H9 (cell line): ENCODE measurements at regions not wholly inside any gene's neighbourhood (a gene's known extent, or its start where the extent isn't known, plus 50 kb on each side); places are given as distances from the start of the nearest gene placed in this dataset.

Experiments
- DNase-seq: peaks from one replicate; pipeline ENCODE4 v3.0.0-alpha.2; 2017
- H2AFZ ChIP-seq: one replicate; pipeline ENCODE4 v1.6.1; 2013; ENCODE audit warnings: mild to moderate bottlenecking, low read length, control low read depth, moderate library complexity
- H2AK5ac ChIP-seq: 2 replicates; pipeline ENCODE4 v1.6.1; 2013; ENCODE audit warnings: low read length, control low read depth, mixed read lengths; ENCODE audit not compliant: insufficient read length
- H2BK120ac ChIP-seq: one replicate; pipeline ENCODE4 v1.6.1; 2013; ENCODE audit warnings: low read depth, mild to moderate bottlenecking, low read length, control low read depth, inconsistent platforms; ENCODE audit not compliant: poor library complexity, severe bottlenecking
- H2BK12ac ChIP-seq: 2 replicates; pipeline ENCODE4 v1.6.1; 2013; ENCODE audit warnings: low read length, control low read depth, mixed read lengths, low read depth; ENCODE audit not compliant: insufficient read length
- H2BK15ac ChIP-seq: 2 replicates; pipeline ENCODE4 v1.6.1; 2013; ENCODE audit warnings: low read depth, low read length, control low read depth
- H2BK20ac ChIP-seq: one replicate; pipeline ENCODE4 v1.6.1; 2013; ENCODE audit warnings: low read depth, mild to moderate bottlenecking, low read length, control low read depth, inconsistent platforms; ENCODE audit not compliant: poor library complexity, severe bottlenecking
- H2BK5ac ChIP-seq: 2 replicates; pipeline ENCODE4 v1.6.1; 2013; ENCODE audit warnings: low read length, control low read depth, mixed read lengths; ENCODE audit not compliant: insufficient read length
- H3K14ac ChIP-seq: 2 replicates; pipeline ENCODE4 v1.6.1; 2013; ENCODE audit warnings: low read length, control low read depth; ENCODE audit not compliant: insufficient read depth
- H3K18ac ChIP-seq: 2 replicates; pipeline ENCODE4 v1.6.1; 2013; ENCODE audit warnings: low read depth, mild to moderate bottlenecking, mixed read lengths, low read length, control low read depth; ENCODE audit not compliant: insufficient read length
- H3K23ac ChIP-seq: 2 replicates; pipeline ENCODE4 v1.6.1; 2013; ENCODE audit warnings: low read length, control low read depth, mixed read lengths, low read depth; ENCODE audit not compliant: insufficient read length
- H3K23me2 ChIP-seq: 2 replicates; pipeline ENCODE4 v1.6.1; 2013; ENCODE audit warnings: low read depth, mild to moderate bottlenecking, mixed read lengths, low read length, control low read depth; ENCODE audit not compliant: insufficient read length, poor library complexity, severe bottlenecking
- H3K27ac ChIP-seq: 2 replicates; pipeline ENCODE4 v1.5.1; 2013; ENCODE audit warnings: low read length, control low read depth, mixed read lengths, low read depth; ENCODE audit not compliant: insufficient read length
- H3K27me3 ChIP-seq: 2 replicates; pipeline ENCODE4 v1.6.1; 2013; ENCODE audit warnings: low read length, control low read depth, inconsistent platforms; ENCODE audit not compliant: insufficient read depth
- H3K4ac ChIP-seq: 2 replicates; pipeline ENCODE4 v1.6.1; 2013; ENCODE audit warnings: low read depth, mild to moderate bottlenecking, control low read depth, inconsistent platforms, low read length, moderate library complexity
- H3K4me1 ChIP-seq: 2 replicates; pipeline ENCODE4 v1.6.1; 2013; ENCODE audit warnings: low read length, control low read depth, inconsistent platforms; ENCODE audit not compliant: insufficient read depth
- H3K4me2 ChIP-seq: 2 replicates; pipeline ENCODE4 v1.6.1; 2013; ENCODE audit warnings: low read length, control low read depth, mixed read lengths; ENCODE audit not compliant: insufficient read length, insufficient read depth
- H3K56ac ChIP-seq: 2 replicates; pipeline ENCODE4 v1.6.1; 2013; ENCODE audit warnings: low read depth, mild to moderate bottlenecking, mixed read lengths, low read length, control low read depth; ENCODE audit not compliant: insufficient read length
- H3K79me1 ChIP-seq: 2 replicates; pipeline ENCODE4 v1.6.1; 2013; ENCODE audit warnings: low read depth, mild to moderate bottlenecking, moderate library complexity, low read length, control low read depth, inconsistent platforms; ENCODE audit not compliant: insufficient read depth, poor library complexity, severe bottlenecking
- H3K79me2 ChIP-seq: 2 replicates; pipeline ENCODE4 v1.6.1; 2013; ENCODE audit warnings: low read length, control low read depth, inconsistent platforms; ENCODE audit not compliant: insufficient read depth
- H3K9ac ChIP-seq: 2 replicates; pipeline ENCODE4 v1.6.1; 2013; ENCODE audit warnings: low read length, control low read depth, mixed read lengths; ENCODE audit not compliant: insufficient read length; ENCODE audit errors: extremely low read depth
- H3K9me3 ChIP-seq: one replicate; pipeline ENCODE4 v1.6.1; 2013; ENCODE audit warnings: low read depth, low read length, inconsistent platforms; ENCODE audit not compliant: control insufficient read depth
- H3T11ph ChIP-seq: one replicate; pipeline ENCODE4 v1.6.1; 2013; ENCODE audit warnings: mild to moderate bottlenecking, low read length, control low read depth, inconsistent platforms
- H4K20me1 ChIP-seq: one replicate; pipeline ENCODE4 v1.6.1; 2013; ENCODE audit not compliant: control insufficient read depth, insufficient read length, insufficient read depth
- H4K5ac ChIP-seq: 2 replicates; pipeline ENCODE4 v1.6.1; 2013; ENCODE audit warnings: low read depth, mild to moderate bottlenecking, mixed read lengths, low read length, control low read depth; ENCODE audit not compliant: insufficient read length
- H4K8ac ChIP-seq: replicated peaks from 2 replicates; pipeline ENCODE4 v1.6.1; 2013; ENCODE audit warnings: low read length, control low read depth, mixed read lengths, low read depth; ENCODE audit not compliant: insufficient read length
- H4K91ac ChIP-seq: 2 replicates; pipeline ENCODE4 v1.6.1; 2013; ENCODE audit warnings: low read depth, mild to moderate bottlenecking, moderate library complexity, mixed read lengths, low read length, control low read depth; ENCODE audit not compliant: insufficient read length
- H3K27ac Mint-ChIP-seq, 3 experiments: 2 replicates in 2 of 3; 3 replicates in 1 of 3; pipeline ENCODE4 v1.8.0; 2020 to 2021; ENCODE audit warnings: mixed read lengths in 3 of 3, mild to moderate bottlenecking in 1 of 3, moderate library complexity in 1 of 3
- H3K27me3 Mint-ChIP-seq: 2 replicates; pipeline ENCODE4 v1.8.0; 2021; ENCODE audit warnings: low read depth, mild to moderate bottlenecking, moderate library complexity, mixed read lengths
- H3K36me3 Mint-ChIP-seq, 3 experiments: 2 replicates in 2 of 3; 3 replicates in 1 of 3; pipeline ENCODE4 v1.8.0; 2020 to 2021; ENCODE audit warnings: low read depth in 3 of 3, mixed read lengths in 3 of 3; ENCODE audit not compliant: insufficient read depth in 1 of 3
- H3K4me1 Mint-ChIP-seq, 2 experiments: 2 replicates each; pipeline ENCODE4 v1.8.0; 2020; ENCODE audit warnings: mixed read lengths in 2 of 2
- H3K4me3 Mint-ChIP-seq, 2 experiments: 2 replicates in 1 of 2; 3 replicates in 1 of 2; pipeline ENCODE4 v1.8.0; 2020 to 2021; ENCODE audit warnings: mild to moderate bottlenecking in 2 of 2, mixed read lengths in 2 of 2, moderate library complexity in 1 of 2
- H3K9me3 Mint-ChIP-seq, 2 experiments: 2 replicates in 1 of 2; 3 replicates in 1 of 2; pipeline ENCODE4 v1.8.0; 2020; ENCODE audit warnings: mild to moderate bottlenecking in 2 of 2, mixed read lengths in 2 of 2, moderate library complexity in 1 of 2
- WGBS: extraction: QIAGEN DNeasy Blood & Tissue Kit; methylation state at CpG from one replicate; pipeline ENCODE4 v1.1.7; 2013; ENCODE audit warnings: missing lambda C conversion rate, low lambda C conversion rate, mixed read lengths; ENCODE audit not compliant: insufficient read length; ENCODE audit errors: extremely low coverage; 5-methylcytosine and 5-hydroxymethylcytosine counted together
- TF ChIP-seq, protein P1 (sequence below): fragments of 200-600 bp; sonication (generic); conservative IDR thresholded peaks from 3 replicates; pipeline ENCODE4 v1.8.0; 2021; ENCODE audit warnings: antibody characterized with exemption, mild to moderate bottlenecking

DNA sequence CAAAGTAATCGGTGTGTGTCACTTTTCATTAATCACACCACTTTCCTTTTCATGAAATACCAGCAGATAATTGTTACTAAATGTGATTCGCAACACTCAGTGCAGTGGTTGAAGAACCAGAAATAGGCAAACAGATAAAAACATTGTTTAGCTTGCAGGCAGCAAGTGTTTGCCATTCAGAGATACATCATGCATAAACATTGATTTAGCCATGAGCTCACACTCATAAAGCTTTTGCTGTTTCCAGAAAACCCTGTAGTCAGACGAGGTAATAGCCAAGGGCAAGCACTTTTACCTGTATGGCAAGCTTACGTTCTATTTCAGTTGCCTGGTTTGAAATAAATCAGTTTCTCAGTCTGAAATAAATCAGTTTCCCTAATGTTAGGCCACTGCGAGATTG lies 542.0 kb upstream of the TENM3 start:
- TF ChIP-seq, protein P1, sequence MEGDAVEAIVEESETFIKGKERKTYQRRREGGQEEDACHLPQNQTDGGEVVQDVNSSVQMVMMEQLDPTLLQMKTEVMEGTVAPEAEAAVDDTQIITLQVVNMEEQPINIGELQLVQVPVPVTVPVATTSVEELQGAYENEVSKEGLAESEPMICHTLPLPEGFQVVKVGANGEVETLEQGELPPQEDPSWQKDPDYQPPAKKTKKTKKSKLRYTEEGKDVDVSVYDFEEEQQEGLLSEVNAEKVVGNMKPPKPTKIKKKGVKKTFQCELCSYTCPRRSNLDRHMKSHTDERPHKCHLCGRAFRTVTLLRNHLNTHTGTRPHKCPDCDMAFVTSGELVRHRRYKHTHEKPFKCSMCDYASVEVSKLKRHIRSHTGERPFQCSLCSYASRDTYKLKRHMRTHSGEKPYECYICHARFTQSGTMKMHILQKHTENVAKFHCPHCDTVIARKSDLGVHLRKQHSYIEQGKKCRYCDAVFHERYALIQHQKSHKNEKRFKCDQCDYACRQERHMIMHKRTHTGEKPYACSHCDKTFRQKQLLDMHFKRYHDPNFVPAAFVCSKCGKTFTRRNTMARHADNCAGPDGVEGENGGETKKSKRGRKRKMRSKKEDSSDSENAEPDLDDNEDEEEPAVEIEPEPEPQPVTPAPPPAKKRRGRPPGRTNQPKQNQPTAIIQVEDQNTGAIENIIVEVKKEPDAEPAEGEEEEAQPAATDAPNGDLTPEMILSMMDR: no peak
- Histone ChIP-seq H2BK120ac (no peak overlapping the region), H2BK15ac (no peak overlapping the region), H2BK5ac (no peak overlapping the region), H3K23me2 (no peaks in the 10 kb centered on the region), H3T11ph (no peak overlapping the region), H3K23ac (no peak overlapping the region), H3K14ac (no peak overlapping the region), H2BK20ac (no peak overlapping the region), H3K79me2 (no peaks in the 10 kb centered on the region), H3K27ac (no peak overlapping the region), H3K9me3 (no peaks in the 10 kb centered on the region), H3K79me1 (no peaks in the 10 kb centered on the region), H3K9ac (no peak overlapping the region), H2AK5ac (no peak overlapping the region), H2AFZ (no peak overlapping the region), H3K27me3 (no peaks in the 10 kb centered on the region), H3K4me2 (no peak overlapping the region), H3K56ac (no peak overlapping the region), H4K20me1 (no peaks in the 10 kb centered on the region), H4K91ac (no peak overlapping the region), H3K4me1 (no peaks in the 10 kb centered on the region), H4K5ac (no peak overlapping the region), H3K18ac (no peak overlapping the region), H3K4ac (no peak overlapping the region), H4K8ac (no peak overlapping the region), H2BK12ac (no peak overlapping the region)
- no peak for DNase-seq
- H3K36me3 Mint-ChIP-seq: no peaks in the 10 kb centered on the region
- H3K4me1 Mint-ChIP-seq: no peaks in the 10 kb centered on the region
- no peak overlapping the region for H3K4me3 Mint-ChIP-seq
- H3K27me3 Mint-ChIP-seq: no peaks in the 10 kb centered on the region
- H3K9me3 Mint-ChIP-seq: no peaks in the 10 kb centered on the region
- no CpG with 5 or more reads among the region's 5 CpGs for WGBS
- no peak overlapping the region; a peak in 1 of 7 replicates for H3K27ac Mint-ChIP-seq
